GM12891 (cell line): ENCODE measurements at regions not wholly inside any gene's neighbourhood (a gene's known extent, or its start where the extent isn't known, plus 50 kb on each side); places are given as distances from the start of the nearest gene placed in this dataset.

Experiments used
- DNase-seq: peaks from one replicate; pipeline ENCODE4 v3.0.0; 2011; ENCODE audit warnings: low spot score; ENCODE audit not compliant: insufficient read length
- FAIRE-seq: peaks from 2 replicates; lab custom pipeline; 2011; peaks lifted over from hg19 to GRCh38; lab: Jason Lieb, UNC
- PAX5 ChIP-seq: IDR thresholded peaks from 2 replicates; pipeline ENCODE4 v1.6.1; 2011; ENCODE audit warnings: low read length, moderate library complexity, mild to moderate bottlenecking; ENCODE audit not compliant: insufficient read depth, severe bottlenecking
- POLR2A ChIP-seq: IDR thresholded peaks from 2 replicates; pipeline ENCODE4 v1.6.1; 2011; ENCODE audit warnings: low read depth, low read length, control low read depth
- POLR2AphosphoS5 ChIP-seq: IDR thresholded peaks from 2 replicates; pipeline ENCODE4 v1.6.1; 2011; ENCODE audit warnings: low read depth, low read length, control low read depth
- POU2F2 ChIP-seq: IDR thresholded peaks from 2 replicates; pipeline ENCODE4 v1.6.1; 2011; ENCODE audit warnings: low read depth, mild to moderate bottlenecking, control low read depth, low read length, moderate library complexity
- SPI1 ChIP-seq: IDR thresholded peaks from 2 replicates; pipeline ENCODE4 v1.6.1; 2011; ENCODE audit warnings: low read depth, low read length, control low read depth
- TAF1 ChIP-seq: IDR thresholded peaks from 2 replicates; pipeline ENCODE4 v1.6.1; 2011; ENCODE audit warnings: low read depth, low read length, control low read depth

DNA sequence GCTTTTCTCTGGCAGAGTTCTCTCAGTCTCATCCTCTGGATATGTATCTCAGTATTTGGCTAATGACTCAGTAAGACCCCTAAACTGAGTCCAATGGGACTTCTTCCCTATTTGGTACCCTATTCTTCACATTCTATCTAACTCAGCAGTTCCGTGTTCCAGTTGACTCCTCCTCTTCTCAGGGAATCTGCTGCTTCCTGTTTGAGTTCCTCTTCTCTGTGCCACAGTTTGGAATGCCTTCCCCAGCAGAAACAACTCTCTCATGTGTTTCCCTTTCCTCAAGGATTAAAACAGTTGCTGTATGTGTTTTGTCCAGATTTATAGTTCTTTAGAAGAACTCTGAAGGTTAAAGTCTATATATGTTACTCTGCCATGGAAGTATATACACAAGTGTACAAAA lies 344.0 kb upstream of the RARB start:
- FAIRE-seq = no peak
- no peak for DNase-seq
- TF ChIP-seq POLR2AphosphoS5 (no peak), POLR2A (no peak), SPI1 (no peak), PAX5 (no peak), TAF1 (no peak), POU2F2 (no peak)

DNA sequence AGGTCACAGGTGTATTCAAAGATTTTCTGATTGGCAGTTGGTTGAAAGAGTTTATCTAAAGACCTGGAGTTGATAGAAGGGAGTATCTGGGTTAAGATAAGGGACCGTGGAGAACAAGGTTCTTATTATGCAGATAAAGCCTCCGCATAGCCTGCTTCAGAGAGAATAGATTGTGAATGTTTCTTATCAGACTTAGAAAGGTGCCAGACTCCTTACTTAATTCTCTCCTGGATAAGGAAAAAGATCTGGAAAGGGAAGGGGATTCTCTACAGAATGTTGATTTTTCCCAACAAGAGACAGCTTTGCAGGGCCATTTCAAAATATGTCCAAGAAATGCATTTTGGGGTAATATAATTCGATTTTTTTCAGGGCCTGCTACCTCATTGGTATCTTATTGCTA lies 341.3 kb upstream of the RARB start:
- DNase-seq (no peak), FAIRE-seq (no peak)
- TF ChIP-seq PAX5 (no peak), POLR2AphosphoS5 (no peak), SPI1 (no peak), POU2F2 (no peak), TAF1 (no peak), POLR2A (no peak)

DNA sequence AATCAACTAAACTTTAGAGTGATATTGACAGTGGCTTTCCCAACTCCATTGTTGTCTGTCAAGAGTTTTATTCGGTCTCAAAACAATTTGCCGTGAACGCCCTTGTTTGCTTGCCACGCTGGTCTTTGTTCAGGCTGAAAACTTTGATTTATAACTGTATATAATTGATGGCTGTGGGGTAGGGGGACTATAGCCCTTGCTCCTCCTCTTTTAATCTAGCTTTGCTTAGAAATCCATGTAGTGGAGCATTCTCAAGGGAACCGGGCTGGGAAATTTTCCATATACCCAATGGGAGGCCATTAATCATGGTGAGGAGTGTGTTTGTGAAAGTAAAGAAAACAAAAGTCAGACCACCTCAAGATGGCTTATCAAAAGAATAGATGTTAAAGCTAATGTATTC lies 339.8 kb upstream of the RARB start:
- DNase-seq = no peak
- no peak for TF ChIP-seq PAX5
- no peak for TF ChIP-seq POU2F2
- TF ChIP-seq SPI1 = no peak
- TF ChIP-seq TAF1 = no peak
- no peak for TF ChIP-seq POLR2AphosphoS5
- TF ChIP-seq POLR2A = no peak

DNA sequence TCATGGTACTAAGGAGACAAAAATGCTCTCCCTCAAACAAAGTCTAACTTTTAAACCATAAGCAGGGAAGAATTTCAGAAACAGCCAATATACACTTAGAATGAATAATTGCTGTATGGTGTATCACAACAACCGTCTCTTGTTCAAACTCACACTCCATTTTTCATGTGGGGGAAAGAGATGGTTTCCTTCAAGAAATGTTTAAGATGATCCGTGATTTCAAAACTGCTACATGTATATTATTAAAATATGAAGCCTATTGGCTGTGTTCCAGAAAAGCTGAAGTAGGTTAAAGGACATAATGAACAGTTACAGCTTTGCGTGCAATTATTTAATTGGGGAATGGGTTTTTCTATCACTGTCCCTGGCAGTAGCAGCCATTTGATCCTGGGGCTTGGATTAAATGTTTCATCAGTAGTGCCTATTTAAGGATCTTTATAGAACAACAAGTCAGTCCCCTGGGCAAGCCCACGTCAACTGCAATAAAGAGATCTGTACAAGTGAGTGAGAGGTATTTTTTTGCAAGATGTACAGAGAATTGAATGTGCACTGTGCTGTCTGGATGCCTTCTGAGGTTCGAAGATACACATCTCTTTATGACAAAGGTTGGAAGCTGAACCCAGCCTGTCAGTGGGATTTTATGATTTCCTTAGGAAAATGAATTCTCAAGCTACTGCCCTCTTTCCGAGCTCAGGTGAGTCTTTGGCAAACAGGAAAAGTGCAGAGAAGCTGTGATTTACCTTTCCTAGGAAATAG lies 337.2 kb upstream of the RARB start:
- FAIRE-seq = no peak
- DNase-seq = no peak
- TF ChIP-seq POLR2AphosphoS5 (no peak), POU2F2 (no peak), POLR2A (no peak), TAF1 (no peak), SPI1 (no peak), PAX5 (no peak)

More for the DNA sequence above, 339.8 kb upstream of the RARB start:
- FAIRE-seq = no peak

DNA sequence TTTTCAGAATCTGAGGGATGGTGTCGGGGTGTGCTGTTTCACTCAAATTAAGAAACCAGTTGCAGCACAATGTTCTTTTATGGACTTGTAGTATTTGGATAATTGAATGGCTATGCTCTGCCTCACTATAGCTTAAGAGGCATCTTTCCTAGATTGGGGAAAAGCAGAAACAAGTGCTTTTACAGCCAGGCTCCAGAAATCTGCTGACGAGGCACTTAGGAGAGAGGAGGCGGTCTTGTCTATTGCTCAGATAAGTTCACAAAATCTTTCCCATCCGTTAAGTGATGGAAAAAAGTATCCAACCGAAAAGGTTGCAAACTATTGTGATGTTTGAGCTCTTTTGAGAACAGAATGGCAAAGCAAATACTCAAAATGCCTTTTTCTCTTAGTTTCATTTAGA lies 336.1 kb upstream of the RARB start:
- TF ChIP-seq POLR2AphosphoS5 (no peak), SPI1 (no peak), POU2F2 (no peak), TAF1 (no peak)
- DNase-seq = no peak
- FAIRE-seq = no peak

DNA sequence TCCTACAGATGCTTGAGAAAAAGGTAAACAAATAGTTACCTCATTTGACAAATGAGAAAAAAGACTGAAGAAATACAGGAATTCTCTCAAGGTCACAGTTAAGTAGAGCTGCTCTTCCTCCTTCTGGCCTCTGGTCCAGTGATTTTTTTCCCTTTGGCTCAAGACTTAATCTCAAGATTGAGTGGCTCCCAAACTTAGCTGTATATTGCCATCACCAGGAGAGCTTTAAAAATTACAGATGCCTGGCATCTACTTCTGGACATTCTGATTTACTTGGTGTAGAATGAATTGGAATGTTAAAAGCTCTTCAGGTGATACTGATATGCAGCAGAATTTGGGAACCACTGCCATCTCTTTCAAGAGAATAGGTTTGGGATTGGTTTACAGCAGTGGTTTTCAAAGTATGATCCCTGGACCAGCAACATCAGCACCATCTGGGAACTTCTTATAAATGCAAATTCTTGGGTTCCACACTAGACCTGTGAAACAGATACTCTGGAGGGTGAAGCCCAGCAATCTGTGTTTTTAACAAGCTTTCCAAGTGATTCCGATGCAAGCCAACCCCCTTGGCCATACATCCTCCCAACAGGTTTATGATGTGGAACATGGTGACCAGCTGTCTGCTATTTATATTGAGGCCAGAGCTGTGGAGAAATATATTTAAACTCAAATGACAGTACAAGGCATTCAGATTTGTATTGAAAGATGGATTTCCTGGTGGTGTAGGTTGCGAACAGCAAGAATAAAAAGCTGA lies 333.0 kb upstream of the RARB start:
- TF ChIP-seq SPI1 (no peak), PAX5 (no peak), POLR2A (no peak), POU2F2 (no peak), TAF1 (no peak), POLR2AphosphoS5 (no peak)
- DNase-seq (no peak), FAIRE-seq (no peak)

DNA sequence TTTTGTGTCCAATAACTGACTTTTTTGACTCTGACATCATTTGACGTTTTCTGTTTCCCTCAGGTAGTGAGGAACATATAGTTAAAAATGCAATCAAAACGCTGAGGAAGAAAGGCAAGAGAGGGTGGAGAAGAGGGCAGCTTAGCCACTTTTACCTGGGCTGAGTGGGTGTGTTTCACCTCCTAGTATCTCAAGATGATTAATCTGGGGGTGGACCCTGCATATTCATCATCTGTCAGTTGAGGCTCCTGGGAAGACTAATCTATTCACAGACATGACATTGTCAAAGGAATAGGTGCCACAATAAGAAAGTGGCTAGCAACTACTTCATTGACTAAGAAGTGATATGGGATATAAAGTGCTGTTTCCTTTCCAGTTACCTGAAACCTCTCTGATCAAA lies 331.5 kb upstream of the RARB start:
- TF ChIP-seq POU2F2 = no peak
- no peak for TF ChIP-seq POLR2AphosphoS5
- no peak for TF ChIP-seq SPI1
- no peak for FAIRE-seq
- DNase-seq = no peak

DNA sequence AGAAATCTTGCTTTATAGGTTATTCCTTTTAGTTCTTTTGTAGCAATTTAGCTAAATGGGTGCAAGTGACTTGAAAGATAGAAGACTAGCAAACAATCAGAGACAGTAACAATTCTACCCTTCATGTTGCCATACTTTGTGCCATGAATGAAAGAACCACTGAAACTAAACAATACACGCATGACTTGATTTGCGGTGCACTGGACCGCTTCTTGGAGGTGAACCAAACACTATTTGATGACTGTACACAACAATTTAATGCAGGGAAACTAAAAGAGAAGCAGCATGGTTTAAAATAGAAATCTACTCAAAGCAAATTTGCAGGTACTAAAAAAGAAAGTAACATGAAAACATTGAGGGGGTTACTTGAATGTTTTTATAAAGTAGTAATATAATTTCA lies 331.0 kb upstream of the RARB start:
- TF ChIP-seq PAX5 (no peak), TAF1 (no peak)
- FAIRE-seq = no peak
- DNase-seq = no peak

DNA sequence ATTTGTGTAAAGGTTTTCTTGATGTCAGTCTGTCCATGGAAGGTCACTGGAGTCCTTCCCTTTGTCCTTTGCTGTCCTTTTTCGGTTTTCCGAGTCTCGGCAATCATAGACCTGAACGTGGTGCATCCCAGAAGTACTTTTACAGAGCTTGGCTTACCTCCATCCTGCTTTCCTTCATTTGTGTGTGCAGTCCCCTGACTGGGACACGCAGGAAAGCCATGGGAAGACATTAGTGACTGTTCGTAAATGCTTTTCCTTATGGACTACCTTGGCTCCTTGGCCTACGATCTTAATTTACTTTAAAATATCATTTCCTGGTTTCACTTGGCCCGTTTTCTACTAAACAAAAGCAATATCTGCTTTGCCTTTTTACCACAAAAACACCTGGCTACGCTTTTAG lies 328.4 kb upstream of the RARB start:
- DNase-seq = no peak
- TF ChIP-seq POLR2AphosphoS5 = no peak
- no peak for TF ChIP-seq SPI1
- no peak for TF ChIP-seq PAX5
- no peak for TF ChIP-seq POU2F2
- no peak for TF ChIP-seq TAF1
- no peak for TF ChIP-seq POLR2A

DNA sequence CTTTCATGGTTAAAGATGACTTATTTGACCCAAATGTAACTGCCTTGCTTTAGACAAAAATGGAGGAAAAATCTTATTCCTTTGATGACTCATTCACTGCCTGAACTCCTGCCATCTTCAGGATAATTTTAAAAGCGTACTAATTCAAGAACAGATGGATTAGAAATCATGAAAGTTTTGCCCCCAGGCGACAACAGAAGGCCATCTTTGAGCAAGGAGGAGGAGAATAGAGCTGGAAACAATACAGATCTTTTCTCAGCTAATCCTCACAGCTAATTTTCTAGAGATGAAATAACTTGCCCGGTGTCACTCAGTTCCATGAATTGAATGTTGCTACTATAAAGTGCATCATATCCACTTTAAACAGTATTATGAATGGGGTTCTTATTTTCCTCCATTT lies 324.7 kb upstream of the RARB start:
- DNase-seq (no peak), FAIRE-seq (no peak)
- TF ChIP-seq PAX5 (no peak), POU2F2 (no peak)

More for the DNA sequence above, 328.4 kb upstream of the RARB start:
- FAIRE-seq = no peak
